DOHH2 (cell line): ENCODE measurements at regions not wholly inside any gene's neighbourhood (a gene's known extent, or its start where the extent isn't known, plus 50 kb on each side); places are given as distances from the start of the nearest gene placed in this dataset.

Experiments used
- H3F3A ChIP-seq: fragments of 200-600 bp; sonication (generic), shearing (Covaris generic); 2 replicates; pipeline ENCODE4 v1.6.0; 2016; ENCODE audit warnings: antibody characterized with exemption, mild to moderate bottlenecking; ENCODE audit not compliant: control insufficient read depth, insufficient read depth
- H3K27ac ChIP-seq: fragments of 200-600 bp; sonication (generic); 2 replicates; pipeline ENCODE4 v1.5.1; 2014; ENCODE audit warnings: low read depth, mild to moderate bottlenecking, low read length, moderate library complexity
- H3K27me3 ChIP-seq: fragments of 200-600 bp; sonication (generic); 2 replicates; pipeline ENCODE4 v1.6.1; 2014; ENCODE audit warnings: mild to moderate bottlenecking, low read length, mixed read lengths; ENCODE audit not compliant: control insufficient read depth
- H3K36me3 ChIP-seq: fragments of 200-600 bp; sonication (generic); 2 replicates; pipeline ENCODE4 v1.6.1; 2014; ENCODE audit warnings: mild to moderate bottlenecking, low read length, moderate library complexity, mixed read lengths; ENCODE audit not compliant: control insufficient read depth
- H3K4me1 ChIP-seq: fragments of 200-600 bp; sonication (generic); 2 replicates; pipeline ENCODE4 v1.6.1; 2014; ENCODE audit warnings: mild to moderate bottlenecking, low read length, mixed read lengths; ENCODE audit not compliant: control insufficient read depth
- H3K4me2 ChIP-seq: fragments of 200-600 bp; sonication (generic); 2 replicates; pipeline ENCODE4 v1.6.0; 2014; ENCODE audit warnings: mild to moderate bottlenecking, low read length, moderate library complexity
- H3K4me3 ChIP-seq: fragments of 200-600 bp; sonication (generic); 2 replicates; pipeline ENCODE4 v1.5.1; 2014; ENCODE audit warnings: mild to moderate bottlenecking, low read length, mixed read lengths
- H3K79me2 ChIP-seq: fragments of 200-600 bp; sonication (generic); 2 replicates; pipeline ENCODE4 v1.6.1; 2014; ENCODE audit warnings: mild to moderate bottlenecking, low read length, mixed read lengths; ENCODE audit not compliant: control insufficient read depth
- H3K9me2 ChIP-seq: fragments of 200-600 bp; sonication (generic); replicated peaks from 2 replicates; pipeline ENCODE4 v1.6.1; 2014; ENCODE audit warnings: mild to moderate bottlenecking, low read length, mixed read lengths; ENCODE audit not compliant: control insufficient read depth
- H3K9me3 ChIP-seq: fragments of 200-600 bp; sonication (generic); 2 replicates; pipeline ENCODE4 v1.6.1; 2014; ENCODE audit warnings: antibody characterized with exemption, low read length, mixed read lengths; ENCODE audit not compliant: control insufficient read depth, insufficient read depth
- H4K20me1 ChIP-seq: fragments of 200-600 bp; sonication (generic); 2 replicates; pipeline ENCODE4 v1.6.0; 2014; ENCODE audit warnings: low read depth, mild to moderate bottlenecking, antibody characterized with exemption, low read length, moderate library complexity; ENCODE audit not compliant: control insufficient read depth, insufficient read depth
- EZH2phosphoT487 ChIP-seq: fragments of 200-600 bp; sonication (generic); IDR thresholded peaks from 2 replicates; pipeline ENCODE4 v1.6.1; 2017; ENCODE audit warnings: borderline replicate concordance, mild to moderate bottlenecking, antibody characterized with exemption, low read length, moderate library complexity, mixed read lengths
- TF ChIP-seq, protein P1 (sequence below): fragments of 200-600 bp; sonication (generic); IDR thresholded peaks from one replicate; pipeline ENCODE4 v1.5.1; 2014; ENCODE audit warnings: antibody characterized with exemption, mild to moderate bottlenecking, low read depth, low read length; ENCODE audit not compliant: poor library complexity, severe bottlenecking

DNA sequence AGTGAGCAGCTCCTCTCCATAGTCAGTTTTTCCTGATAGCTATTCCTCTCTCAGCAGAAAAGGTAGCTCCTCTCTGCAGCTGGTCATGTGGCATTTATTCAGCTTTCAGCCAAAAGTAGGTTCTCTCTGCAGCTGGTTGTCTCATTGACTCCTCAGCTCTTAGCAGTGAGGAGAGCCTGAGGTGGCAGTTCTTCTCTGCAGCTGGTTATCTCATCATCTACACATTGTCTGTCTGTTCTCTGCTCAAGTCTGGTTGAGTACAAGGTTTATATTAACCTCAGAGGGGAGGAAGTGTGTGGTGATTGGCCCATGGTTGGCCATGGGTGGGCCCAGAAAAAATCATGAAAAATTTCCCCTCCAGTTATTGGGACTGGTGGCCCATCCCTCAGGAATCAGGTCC is 338.3 kb downstream of the KDM5D start:
- Histone ChIP-seq H3K4me2 (no peak overlapping the region), H4K20me1 (no peaks in the 10 kb centered on the region), H3F3A (no peaks in the 10 kb centered on the region), H3K27ac (no peak overlapping the region), H3K4me1 (no peaks in the 10 kb centered on the region), H3K9me3 (no peaks in the 10 kb centered on the region), H3K4me3 (no peak overlapping the region), H3K9me2 (no peaks in the 10 kb centered on the region), H3K79me2 (no peaks in the 10 kb centered on the region), H3K36me3 (no peaks in the 10 kb centered on the region), H3K27me3 (no peaks in the 10 kb centered on the region)
- TF ChIP-seq, protein P1, sequence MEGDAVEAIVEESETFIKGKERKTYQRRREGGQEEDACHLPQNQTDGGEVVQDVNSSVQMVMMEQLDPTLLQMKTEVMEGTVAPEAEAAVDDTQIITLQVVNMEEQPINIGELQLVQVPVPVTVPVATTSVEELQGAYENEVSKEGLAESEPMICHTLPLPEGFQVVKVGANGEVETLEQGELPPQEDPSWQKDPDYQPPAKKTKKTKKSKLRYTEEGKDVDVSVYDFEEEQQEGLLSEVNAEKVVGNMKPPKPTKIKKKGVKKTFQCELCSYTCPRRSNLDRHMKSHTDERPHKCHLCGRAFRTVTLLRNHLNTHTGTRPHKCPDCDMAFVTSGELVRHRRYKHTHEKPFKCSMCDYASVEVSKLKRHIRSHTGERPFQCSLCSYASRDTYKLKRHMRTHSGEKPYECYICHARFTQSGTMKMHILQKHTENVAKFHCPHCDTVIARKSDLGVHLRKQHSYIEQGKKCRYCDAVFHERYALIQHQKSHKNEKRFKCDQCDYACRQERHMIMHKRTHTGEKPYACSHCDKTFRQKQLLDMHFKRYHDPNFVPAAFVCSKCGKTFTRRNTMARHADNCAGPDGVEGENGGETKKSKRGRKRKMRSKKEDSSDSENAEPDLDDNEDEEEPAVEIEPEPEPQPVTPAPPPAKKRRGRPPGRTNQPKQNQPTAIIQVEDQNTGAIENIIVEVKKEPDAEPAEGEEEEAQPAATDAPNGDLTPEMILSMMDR, result no peak
- TF ChIP-seq EZH2phosphoT487, result no peak

GRCh38 chrY:19405598-19405997 is 338.9 kb downstream of the KDM5D start:
- Histone ChIP-seq H3K79me2 (no peaks in the 10 kb centered on the region), H3K36me3 (no peaks in the 10 kb centered on the region), H3K4me3 (no peak overlapping the region), H3K9me2 (no peaks in the 10 kb centered on the region), H3K4me1 (no peaks in the 10 kb centered on the region), H3K27ac (no peak overlapping the region), H3F3A (no peaks in the 10 kb centered on the region), H3K27me3 (no peaks in the 10 kb centered on the region), H3K4me2 (no peak overlapping the region), H4K20me1 (no peaks in the 10 kb centered on the region), H3K9me3 (no peaks in the 10 kb centered on the region)
- no peak for TF ChIP-seq EZH2phosphoT487
- TF ChIP-seq, protein P1, result no peak

- Histone ChIP-seq H3K9me2 (no peaks in the 10 kb centered on the region), H3K36me3 (no peaks in the 10 kb centered on the region), H3F3A (no peaks in the 10 kb centered on the region), H3K4me1 (no peaks in the 10 kb centered on the region), H3K79me2 (no peaks in the 10 kb centered on the region), H3K27ac (no peak overlapping the region), H3K4me3 (no peak overlapping the region), H3K4me2 (no peak overlapping the region), H4K20me1 (no peaks in the 10 kb centered on the region), H3K27me3 (no peaks in the 10 kb centered on the region), H3K9me3 (no peaks in the 10 kb centered on the region)
- TF ChIP-seq, protein P1, result no peak
- no peak for TF ChIP-seq EZH2phosphoT487
Measured at GRCh38 chrY:19392876-19393275, 351.6 kb downstream of the KDM5D start.

DNA sequence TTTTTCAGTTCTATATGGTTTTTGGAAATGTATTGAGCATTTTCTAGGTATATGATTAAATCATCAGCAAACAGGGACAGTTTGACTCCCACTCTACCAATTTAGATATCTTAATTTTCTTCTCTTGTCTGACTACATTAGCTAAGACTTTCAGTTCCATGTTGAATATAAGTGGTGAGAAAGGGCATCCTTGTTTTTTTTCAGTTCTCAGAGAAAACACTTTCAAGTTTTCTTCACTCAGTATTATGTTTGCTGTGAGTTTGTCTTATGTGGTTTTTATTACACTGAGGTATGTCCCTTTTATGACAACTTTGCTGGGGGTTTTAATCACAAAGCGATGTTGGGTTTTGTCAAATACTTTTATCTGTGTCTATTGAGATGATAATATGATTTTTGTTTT is 352.6 kb downstream of the KDM5D start:
- no peaks in the 10 kb centered on the region for H3K79me2 ChIP-seq
- H3K4me3 ChIP-seq, result no peak overlapping the region
- no peaks in the 10 kb centered on the region for H3K27me3 ChIP-seq
- H3K27ac ChIP-seq, result no peak overlapping the region
- H3K36me3 ChIP-seq, result no peaks in the 10 kb centered on the region
- no peaks in the 10 kb centered on the region for H3K9me2 ChIP-seq
- H3K9me3 ChIP-seq, result no peaks in the 10 kb centered on the region
- no peaks in the 10 kb centered on the region for H4K20me1 ChIP-seq
- H3F3A ChIP-seq, result no peaks in the 10 kb centered on the region
- TF ChIP-seq, protein P1, result no peak
- no peak for TF ChIP-seq EZH2phosphoT487
- H3K4me2 ChIP-seq, result no peak overlapping the region
- H3K4me1 ChIP-seq, result no peaks in the 10 kb centered on the region
